HG03135 (cell line): ENCODE measurements at regions not wholly inside any gene's neighbourhood (a gene's known extent, or its start where the extent isn't known, plus 50 kb on each side); places are given as distances from the start of the nearest gene placed in this dataset.
"Not testable (repeated sequence)": the region's sequence is repeated elsewhere in the genome, so short reads cannot be mapped to it uniquely, and the experiment has no call there.

Source experiments
- ATAC-seq: cut with Tn5 transposase; IDR thresholded peaks from one replicate; pipeline ENCODE4 v1.9.1; 2021; ENCODE audit warnings: mild to moderate bottlenecking, moderate library complexity; ENCODE audit not compliant: unreplicated experiment

DNA sequence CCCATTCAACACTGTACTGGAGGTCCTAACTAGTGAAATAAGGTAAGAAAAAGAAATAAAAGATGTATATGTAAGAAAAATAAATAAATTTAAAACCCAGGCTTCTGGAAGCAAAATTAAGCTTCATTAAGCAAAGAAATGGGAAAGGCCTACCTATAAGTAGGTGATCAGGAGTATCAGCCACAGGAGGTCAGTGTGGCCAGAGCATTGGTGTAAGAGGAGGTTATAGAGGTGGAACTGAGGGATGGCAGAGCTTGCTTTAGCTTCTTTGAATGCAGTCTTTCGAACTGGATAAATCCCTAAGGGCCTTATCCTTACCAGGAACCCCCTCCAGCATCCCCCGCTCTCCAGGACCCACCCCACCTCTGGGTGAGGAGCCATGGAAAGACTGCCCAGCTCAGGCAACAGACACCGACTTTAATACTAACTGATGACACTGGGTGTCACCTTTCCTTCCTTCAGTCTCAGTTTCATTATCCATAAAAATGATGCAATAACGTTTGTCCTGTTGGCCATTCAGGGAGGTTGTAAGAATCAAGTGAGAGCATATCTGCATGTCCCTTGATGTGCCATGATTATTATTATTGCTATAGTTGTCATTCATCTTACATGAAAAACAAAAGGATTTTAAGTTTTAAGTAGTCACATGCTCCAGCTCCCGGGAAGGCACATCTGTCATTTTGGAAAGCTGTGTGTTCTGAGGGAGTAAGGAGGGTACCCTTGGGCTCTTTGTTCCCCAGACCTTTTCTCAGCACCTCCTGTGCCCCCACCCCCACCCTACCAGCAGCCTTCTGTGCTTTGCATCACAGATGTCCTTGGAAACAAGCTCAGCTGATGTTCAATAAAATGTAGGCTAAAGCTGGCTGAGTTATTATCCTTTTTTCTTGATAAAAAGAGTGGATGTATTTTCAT lies 50.8 kb upstream of the CTNNA1 start:
- no peak for ATAC-seq

DNA sequence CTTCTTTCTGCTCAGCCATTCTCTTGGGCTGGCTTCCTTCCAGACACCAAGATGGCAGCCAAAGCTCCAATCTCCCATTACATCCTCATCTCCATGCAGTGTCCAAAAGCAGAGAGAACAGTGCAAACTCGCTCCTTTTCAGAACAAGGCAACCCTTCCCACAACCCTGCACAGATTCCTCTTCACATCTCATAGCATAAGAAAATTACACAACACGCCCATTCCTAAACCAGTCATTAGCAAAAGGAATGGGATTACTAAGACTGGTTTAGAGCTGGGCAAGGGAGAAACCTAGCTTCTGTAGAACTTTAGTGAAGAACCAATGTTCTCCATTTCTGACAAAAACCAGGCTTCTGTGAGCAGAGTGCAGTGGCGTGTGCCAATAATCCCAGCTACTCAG lies 51.5 kb upstream of the CTNNA1 start:
- no peak for ATAC-seq

DNA sequence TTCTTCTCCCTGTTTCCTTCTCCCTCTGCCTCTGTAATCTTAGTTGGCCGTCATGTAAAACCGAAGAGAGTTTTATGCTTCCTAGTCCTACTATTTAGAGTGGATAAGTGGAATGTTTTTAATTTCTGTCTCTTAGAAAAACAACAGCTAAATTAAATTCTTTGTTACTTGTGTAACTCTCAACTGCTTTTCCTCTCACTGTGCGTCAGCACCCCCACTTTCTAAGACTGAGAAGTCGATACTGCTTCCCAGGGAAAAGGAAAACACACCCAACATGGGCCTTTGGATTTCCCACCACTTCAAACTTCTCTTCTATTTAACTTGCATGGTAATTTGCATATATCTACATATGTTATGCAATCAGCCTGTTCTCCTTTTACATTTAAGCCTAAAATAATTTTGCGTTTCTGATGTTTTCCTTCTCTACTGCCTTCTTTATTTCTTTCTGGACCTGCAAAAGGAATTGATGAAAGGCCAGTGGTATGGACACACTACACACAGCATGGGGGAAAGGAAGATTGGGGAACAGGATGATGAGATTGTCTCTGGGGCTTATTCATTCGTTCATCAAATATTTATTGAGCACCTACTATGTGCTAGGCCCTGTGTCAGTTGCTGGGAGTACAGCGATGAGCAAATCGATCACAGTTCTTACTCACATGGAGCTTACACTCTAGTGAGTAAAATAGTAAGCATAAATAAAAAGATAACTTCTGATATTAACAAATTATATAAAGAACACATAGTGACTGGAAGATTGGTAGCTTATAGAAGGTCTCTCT lies 52.5 kb upstream of the CTNNA1 start:
- ATAC-seq = no peak

DNA sequence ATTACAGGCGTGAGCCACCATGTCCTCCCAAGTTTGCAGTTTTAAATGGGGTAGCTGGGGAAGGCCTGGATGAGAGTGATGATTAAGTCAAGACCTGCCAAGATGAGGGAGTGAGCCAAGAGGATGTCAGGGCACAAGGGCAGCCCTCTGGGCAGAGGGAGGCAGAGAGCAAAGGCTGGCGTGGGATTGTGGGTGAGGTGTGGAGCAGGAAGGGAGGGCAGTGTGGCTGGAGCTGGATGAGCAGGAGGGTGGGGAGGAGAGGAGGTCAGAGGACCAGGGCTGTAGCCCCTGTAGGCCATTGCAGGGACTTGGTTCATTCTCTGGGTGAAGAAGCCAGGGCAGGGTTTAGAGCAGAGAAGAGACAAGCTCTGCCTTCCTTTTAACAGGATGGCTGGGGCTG lies 53.7 kb upstream of the CTNNA1 start:
- ATAC-seq = no peak

DNA sequence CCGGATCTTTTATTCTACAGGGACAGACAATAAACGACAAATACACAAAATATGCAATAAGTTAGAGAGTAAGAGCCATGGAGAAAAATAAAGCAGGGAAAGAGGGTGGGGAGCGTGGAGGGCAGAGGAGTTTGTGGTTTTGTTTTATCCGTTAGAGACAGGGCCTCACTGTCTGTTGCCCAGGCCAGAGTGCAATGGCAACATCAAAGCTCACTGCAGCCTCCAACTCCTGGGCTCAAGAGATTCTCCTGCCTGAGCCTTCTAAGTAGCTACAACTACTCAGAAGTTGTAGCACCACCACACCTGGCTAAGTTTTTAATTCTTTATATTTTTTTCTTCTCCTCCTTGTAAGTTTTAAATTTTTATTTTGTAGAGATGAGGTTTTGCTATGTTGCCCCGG lies 54.5 kb upstream of the CTNNA1 start:
- no peak for ATAC-seq

DNA sequence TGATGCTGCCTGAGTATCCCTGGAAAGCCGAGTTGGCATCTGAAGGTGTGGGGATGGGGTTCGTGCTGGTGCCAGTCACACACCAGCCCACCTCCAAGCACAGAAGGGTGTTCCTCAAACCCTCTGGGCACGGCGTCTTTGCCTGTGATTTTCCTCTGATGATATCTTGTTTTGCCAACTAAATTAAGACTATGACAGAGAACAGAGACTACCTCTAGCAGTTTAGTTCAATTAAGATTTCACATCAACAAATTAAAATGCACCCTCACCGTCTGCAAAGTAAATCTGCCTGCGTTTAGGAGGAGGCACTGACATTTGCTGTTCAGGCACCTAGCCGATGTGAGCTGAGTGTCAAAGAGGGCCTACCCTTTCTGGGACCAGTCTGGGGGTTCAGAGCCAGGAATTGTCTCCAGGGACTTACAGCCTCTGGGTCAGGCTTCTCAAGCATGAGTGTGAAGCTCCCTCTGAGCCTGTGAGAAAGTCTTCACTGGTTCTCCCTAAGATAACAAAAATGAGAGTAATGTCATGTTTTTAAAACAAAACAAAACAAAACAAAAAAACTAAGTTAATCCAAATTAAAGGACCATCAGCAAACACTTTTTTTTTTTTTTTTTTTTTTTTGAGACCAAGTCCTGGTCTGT lies 55.4 kb upstream of the CTNNA1 start:
- no peak for ATAC-seq

DNA sequence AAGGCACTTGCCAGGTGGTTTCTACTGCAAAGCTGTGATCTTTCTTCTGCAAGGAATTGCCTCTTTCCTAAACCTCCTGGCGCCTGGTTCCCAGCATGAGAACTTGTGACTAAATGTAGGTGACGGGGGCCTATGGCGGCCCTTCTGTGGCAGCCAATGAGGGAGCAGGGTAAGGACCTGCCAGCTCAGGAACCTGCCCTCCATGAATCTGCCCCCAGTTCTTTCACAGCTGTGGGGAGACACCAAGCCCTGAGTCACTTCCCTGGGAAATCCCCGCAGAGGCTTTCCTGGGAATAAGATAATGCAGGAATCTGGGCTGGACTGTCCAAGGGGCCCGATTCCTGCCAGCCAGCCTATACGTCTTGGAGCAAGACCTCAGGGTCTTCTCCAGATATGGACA lies 56.7 kb upstream of the CTNNA1 start:
- no peak for ATAC-seq

DNA sequence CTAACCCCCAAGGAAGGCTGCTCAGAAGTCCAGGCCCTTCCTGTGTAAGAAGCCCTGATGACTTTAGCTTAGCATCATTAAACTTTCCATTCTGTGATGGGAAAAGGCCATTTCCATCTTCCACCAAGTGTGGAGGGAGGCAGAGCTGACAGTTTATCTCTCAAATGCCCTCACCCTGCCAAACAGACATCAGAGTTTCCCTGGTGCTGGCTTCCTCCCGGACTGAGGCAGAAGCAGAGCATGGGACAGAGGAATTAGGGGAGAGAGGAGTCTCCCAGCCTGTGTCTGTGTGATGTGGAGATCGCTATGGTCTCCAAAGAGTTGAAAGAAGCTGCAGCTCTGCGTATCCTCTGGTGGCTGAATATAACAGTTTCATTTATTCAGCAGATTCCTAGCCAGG lies 57.4 kb upstream of the CTNNA1 start:
- no peak for ATAC-seq

DNA sequence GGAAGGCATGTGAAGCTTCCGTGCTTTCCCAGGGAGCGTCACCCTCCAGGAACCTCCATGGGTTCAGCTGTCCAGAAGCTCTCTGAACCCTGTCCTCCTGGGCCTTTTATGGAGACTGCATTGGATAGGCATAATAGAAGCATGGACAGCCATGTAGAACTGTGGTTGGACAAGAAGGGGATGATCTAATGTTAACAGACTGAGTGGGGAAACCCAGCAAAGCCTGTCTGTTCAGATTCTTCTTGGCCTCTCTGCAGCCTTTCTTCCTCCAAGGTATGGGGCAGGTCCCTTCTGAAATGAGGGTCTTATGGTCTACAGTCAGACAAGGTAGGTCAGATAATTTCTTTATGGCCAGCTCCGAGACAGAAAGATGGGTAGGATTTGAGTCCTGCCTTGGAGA lies 59.1 kb upstream of the CTNNA1 start:
- ATAC-seq = no peak

DNA sequence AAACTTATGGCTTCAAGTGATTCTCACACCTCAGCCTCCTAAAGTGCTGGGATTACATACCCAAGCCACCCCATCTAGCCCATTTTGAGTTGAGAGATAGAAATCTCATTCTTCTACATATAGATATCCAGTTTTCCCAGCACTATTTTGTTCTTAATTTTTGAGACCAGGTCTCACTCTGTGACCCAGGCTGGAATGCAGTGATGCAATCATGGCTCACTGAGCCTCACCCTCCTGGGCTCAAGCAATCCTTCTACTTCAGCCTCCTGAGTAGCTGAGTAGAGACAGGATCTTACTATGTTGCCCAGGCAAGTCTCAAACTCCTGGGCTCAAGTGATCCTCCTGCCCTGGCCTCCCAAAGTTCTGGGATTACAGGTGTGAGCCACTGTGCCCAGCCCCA lies 60.9 kb upstream of the CTNNA1 start:
- ATAC-seq = no peak

DNA sequence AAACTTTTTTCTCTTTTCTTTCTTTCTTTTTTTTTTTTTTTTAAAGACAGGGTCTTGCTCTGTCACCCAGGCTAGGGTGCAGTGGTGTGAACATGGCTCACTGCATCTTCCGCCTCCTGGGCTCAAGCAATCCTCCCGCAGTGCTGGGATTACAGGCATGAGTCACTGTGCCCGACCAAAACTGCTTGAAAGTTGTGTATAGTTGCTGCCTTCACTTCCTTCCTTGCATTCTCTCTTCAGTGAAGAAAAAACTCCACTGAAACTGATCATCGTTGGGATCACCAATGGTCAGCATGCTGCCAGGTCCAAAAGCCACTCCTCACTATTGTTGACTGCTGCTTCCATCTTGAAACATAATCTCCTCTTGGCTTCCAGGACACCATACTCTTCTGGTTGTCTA lies 66.6 kb upstream of the CTNNA1 start:
- ATAC-seq = no peak

DNA sequence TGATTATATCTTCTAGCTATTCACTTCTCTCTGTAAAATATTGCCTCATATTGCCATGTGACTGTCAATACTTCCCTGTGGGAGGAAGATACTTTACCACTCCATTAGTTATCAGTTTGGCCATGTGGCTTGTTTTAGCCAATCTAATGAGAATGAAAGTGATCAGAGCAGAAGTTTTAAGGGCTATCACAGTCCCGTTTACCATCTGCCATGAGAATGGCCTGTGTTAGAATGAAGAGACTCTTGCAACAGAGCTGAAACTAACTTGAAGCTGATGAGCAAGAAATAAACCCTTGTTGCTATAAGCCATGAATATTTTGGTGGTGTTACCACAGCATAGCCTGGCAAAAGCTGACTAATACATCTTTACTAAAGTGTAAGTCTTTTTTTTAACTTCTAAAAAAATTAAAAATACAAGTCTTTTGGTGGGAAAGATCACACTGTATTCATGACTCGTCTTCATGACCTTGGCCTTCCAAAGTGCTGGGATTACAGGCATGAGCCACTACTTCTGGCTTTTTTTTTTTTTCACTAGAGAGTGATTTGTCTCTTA lies 68.0 kb upstream of the CTNNA1 start:
- ATAC-seq = no peak

DNA sequence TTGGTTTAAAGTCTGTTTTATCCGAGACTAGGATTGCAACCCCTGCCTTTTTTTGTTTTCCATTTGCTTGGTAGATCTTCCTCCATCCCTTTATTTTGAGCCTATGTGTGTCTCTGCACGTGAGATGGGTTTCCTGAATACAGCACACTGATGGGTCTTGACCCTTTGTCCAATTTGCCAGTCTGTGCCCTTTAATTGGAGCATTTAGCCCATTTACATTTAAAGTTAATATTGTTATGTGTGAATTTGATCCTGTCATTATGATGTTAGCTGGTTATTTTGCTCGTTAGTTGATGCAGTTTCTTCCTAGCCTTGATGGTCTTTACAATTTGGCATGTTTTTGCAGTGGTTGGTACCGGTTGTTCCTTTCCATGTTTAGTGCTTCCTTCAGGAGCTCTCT lies 70.8 kb upstream of the CTNNA1 start:
- not testable (repeated sequence) for ATAC-seq

DNA sequence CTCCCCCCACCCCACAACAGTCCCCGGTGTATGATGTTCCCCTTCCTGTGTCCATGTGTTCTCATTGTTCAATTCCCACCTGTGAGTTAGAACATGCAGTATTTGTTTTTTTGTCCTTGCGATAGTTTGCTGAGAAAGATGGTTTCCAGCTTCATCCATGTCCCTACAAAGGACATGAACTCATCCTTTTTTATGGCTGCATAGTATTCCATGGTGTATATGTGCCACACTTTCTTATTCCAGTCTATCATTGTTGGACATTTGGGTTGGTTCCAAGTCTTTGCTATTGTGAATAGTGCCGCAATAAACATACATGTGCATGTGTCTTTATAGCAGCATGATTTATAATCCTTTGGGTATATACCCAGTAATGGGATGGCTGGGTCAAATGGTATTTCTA lies 74.4 kb upstream of the CTNNA1 start:
- ATAC-seq = not testable (repeated sequence)

DNA sequence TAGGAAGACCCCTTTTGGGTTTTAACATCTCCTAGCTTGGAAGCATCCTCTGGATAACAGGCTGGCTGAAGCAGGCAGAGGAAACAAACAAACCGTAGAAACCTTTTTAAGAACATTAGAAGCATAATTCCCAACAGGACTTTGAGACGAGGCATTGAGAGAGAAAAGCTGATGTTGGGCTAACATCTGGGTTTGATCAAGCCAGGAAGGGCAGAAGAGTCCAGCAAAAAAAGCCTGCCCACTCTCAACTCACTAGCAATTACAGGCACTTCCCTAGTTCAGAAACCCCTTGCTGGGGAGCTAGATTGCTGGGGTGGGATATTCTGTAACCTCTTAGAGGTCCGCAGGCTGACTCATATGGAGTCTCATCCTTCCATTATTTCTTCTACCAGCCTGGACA lies 75.4 kb upstream of the CTNNA1 start:
- no peak for ATAC-seq

DNA sequence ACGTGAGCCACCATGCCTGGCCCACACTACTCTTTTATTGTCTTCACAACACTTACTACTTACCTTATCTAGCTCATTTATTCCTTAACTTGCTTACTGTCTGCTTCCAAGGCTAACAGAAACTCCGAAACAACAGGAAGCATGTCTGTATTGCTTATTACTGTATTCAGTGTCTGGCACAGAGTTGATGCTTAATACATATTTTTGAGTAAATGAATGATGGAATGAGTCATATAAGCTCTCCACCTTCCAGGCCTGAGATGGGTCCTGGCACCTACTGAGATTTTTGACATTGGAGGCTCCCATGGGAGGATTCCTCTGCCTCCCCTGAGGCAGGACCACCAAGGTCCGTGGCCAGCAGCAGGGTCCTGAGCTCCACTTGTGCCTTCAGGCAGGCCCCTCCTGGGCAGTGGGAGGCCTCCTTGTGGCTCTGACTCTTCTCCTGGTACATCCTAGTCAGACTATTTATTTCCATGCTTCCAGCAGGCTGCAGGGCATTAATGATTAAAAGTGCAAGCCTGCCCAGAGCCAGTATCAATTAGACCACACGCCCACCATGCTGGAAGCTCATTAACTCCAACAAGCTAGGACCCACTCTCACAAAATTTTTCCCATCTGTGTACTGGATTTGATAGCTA lies 76.5 kb upstream of the CTNNA1 start:
- ATAC-seq = no peak

DNA sequence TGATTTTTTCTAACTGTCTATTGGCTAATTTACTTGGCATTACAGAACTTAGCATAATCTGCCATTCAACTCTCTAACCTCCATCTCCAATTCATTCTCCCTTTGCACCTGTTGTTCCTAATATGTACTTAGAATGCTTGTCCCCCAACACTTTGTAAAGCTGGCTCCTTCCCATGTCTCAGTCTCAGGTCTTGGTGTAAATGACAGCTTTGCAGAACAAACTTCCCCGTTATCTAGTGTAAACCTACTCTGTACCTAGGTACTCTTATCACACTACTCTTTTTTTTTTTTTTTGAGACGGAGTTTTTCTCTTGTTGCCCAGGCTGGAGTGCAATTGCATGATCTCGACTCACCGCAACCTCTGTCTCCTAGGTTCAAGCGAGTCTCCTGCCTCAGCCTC lies 77.2 kb upstream of the CTNNA1 start:
- ATAC-seq = no peak

DNA sequence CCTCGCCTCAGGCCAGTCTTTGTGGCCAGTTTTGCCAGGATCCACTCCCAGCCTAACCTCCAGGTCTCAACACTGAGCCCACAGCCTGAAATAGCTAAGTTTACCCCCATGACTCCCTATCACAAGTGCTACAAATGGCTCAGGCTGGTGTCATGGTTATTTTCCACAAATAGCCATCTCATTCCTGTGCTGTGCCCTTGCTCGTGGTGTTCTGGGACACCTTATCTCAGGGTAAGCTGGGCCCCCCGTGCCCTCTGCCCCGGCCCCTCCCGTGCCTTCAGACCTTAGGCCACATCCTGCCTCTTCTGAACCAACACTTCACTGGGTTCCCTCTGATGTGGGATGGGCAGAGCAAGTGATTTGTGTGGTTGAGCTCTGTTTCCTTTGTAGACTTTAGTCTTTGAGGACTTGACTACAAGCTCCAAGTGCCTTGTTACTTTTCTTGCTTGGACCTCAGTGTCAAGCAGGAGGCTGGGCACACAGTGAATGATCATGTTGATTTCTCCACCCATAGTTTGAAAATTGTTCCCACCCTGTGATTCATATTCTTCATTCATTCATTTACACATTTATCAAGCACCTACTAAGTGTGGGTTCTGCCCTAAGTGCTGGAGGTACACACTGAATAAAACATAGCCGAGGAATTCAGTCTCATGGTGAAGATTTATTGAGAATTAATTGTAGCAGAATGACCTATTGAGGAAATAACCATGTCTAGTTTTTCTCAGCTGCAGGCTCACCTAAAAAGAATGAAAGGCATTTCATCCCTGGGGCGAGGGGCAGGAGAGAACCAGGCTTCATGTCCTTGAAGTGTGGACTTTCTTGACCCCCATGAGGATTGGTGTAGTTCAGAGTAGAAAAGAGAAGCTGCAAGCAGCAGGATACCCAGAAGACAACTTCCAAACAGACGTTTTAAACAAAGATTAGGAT lies 84.5 kb upstream of the CTNNA1 start:
- ATAC-seq = no peak

DNA sequence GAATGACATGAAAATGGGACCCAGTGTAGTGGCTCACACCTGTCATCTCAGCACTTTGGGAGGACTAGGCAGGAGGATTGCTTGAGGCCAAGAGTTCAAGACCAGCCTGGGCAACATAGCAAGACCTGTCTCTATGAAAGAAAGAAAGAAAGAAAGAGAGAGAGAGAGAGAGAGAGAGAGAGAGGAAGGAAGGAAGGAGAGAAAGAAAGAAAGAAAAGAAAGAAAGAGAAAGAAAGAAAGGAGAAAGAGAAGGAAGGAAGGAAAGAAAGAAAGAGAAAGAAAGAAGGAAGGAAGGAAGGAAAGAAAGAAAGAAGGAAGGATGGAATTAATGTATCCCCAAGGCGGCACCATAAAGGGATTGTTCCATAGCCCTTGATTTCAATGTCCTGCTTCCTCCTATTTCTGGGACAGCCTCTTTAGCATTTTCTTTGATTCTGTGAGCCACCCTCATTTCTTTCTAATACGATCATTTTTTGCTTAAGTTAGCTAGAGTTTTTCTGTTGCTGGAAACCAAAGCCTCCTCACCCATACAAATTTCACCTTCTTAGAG lies 85.4 kb upstream of the CTNNA1 start:
- not testable (repeated sequence) for ATAC-seq
